Lower leg skin (tissue), 3 donors: ENCODE measurements at regions not wholly inside any gene's neighbourhood (a gene's known extent, or its start where the extent isn't known, plus 50 kb on each side); places are given as distances from the start of the nearest gene placed in this dataset.

Source experiments
- CTCF ChIP-seq, 3 donors: fragments of 450-650 bp; IDR thresholded peaks; one replicate each; pipeline ENCODE4 v1.5.1; 2016; ENCODE audit warnings: antibody characterized with exemption in 3 of 3, mild to moderate bottlenecking in 3 of 3, moderate library complexity in 2 of 3
- POLR2A ChIP-seq, 2 donors: fragments of 450-650 bp; IDR thresholded peaks; one replicate each; pipeline ENCODE4 v1.6.1; 2016 to 2017; ENCODE audit warnings: antibody characterized with exemption in 2 of 2, mild to moderate bottlenecking in 1 of 2, moderate library complexity in 1 of 2

- TF ChIP-seq POLR2A (IDR thresholded peaks at IDR 0.05) (no peak), CTCF (IDR thresholded peaks at IDR 0.05) (no peak)
Measured at GRCh38 chr9:13575558-13575957, 296.1 kb upstream of the MPDZ start.
